ENCODE measurements at regions not wholly inside any gene's neighbourhood (a gene's known extent, or its start where the extent isn't known, plus 50 kb on each side); places are given as distances from the start of the nearest gene placed in this dataset.

DNA sequence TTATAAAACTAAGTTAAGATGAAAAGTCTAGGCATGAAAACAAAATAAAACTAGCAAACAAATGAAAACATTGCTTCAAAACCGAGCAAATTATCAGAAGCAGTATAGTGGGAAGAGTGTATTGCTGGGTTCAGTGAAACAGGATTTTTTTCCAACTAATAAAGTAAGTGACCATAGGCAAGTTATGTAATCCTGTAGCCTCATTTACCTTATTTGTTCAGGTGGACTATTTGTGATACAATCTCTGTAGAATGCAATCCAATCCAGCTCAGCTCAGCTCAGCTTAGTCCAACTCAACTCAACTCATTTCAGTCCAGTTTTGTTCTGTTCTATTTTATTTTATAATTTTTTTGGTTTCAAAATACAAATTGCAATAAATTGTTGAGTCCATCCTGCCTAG is 276.7 kb upstream of the LRIG3 start:
- in situ Hi-C loops (cut with HindIII; ENCODE audit: extremely low pct_ligation_motif_present, low pct_unique_long_range_greater_than_20kb): no loop called here
- intact Hi-C loops (cut with micrococcal nuclease; ENCODE audit: unreplicated experiment): no loop called here
- no TSS peak for BruUV-seq (replicated peaks)
- Histone ChIP-seq H3K27me3 (ENCODE audit: control insufficient read depth in 1 of 2, insufficient read depth in 2 of 2, low read length in 2 of 2) (no peaks in the 10 kb centered on the region), H4K20me1 (ENCODE audit: insufficient read depth, low read length) (no peaks in the 10 kb centered on the region), H3K36me3 (replicated peaks in 1 of 2; ENCODE audit: control insufficient read depth in 1 of 2, insufficient read depth in 2 of 2, low read length in 2 of 2) (no peaks in the 10 kb centered on the region), H3K9ac (ENCODE audit: insufficient read depth, low read depth, low read length) (no peak overlapping the region), H3K9me3 (ENCODE audit: low read length) (no peaks in the 10 kb centered on the region), H3K27ac (ENCODE audit: extremely low read length, insufficient read depth, low read length) (no peak overlapping the region), H2AFZ (ENCODE audit: low read length) (no peak overlapping the region), H3K4me2 (ENCODE audit: low read depth, low read length) (no peak overlapping the region), H3K4me1 (ENCODE audit: insufficient read depth, low read length) (no peaks in the 10 kb centered on the region), H3K4me3 (replicated peaks in 1 of 3; ENCODE audit: insufficient read depth in 1 of 3, low read depth in 2 of 3, low read length in 3 of 3) (no peak overlapping the region), H3K79me2 (ENCODE audit: insufficient read depth, low read length) (no peaks in the 10 kb centered on the region)
- WGBS (ENCODE audit: low lambda C conversion rate): 15% methylated on average over 1 of the region's 1 CpG
- no peak for FAIRE-seq
- ChIA-PET CTCF (ENCODE audit: low intra/inter-chr PET ratio, low total read pairs) (no interaction called here), POLR2A (no interaction called here)
- TF ChIP-seq HHEX (CRISPR knock-in tag; IDR thresholded peaks at IDR 0.05) (no peak), ZNF570 (CRISPR knock-in tag; IDR thresholded peaks at IDR 0.05; ENCODE audit: borderline replicate concordance) (no peak), ZNF552 (CRISPR knock-in tag; IDR thresholded peaks at IDR 0.05; ENCODE audit: borderline replicate concordance) (no peak), ZNF337 (CRISPR knock-in tag; IDR thresholded peaks at IDR 0.05; ENCODE audit: borderline replicate concordance, low read depth) (no peak), TFDP1 (CRISPR knock-in tag; IDR thresholded peaks at IDR 0.05; ENCODE audit: borderline replicate concordance) (no peak), ZNF44 (CRISPR knock-in tag; IDR thresholded peaks at IDR 0.05) (no peak), ZNF253 (CRISPR knock-in tag; IDR thresholded peaks at IDR 0.05; ENCODE audit: borderline replicate concordance) (no peak), ARNT (IDR thresholded peaks at IDR 0.05) (no peak), ZNF609 (CRISPR knock-in tag; IDR thresholded peaks at IDR 0.05; ENCODE audit: borderline replicate concordance) (no peak), ZNF274 (CRISPR knock-in tag; IDR thresholded peaks at IDR 0.05) (no peak), ZBTB33 (CRISPR knock-in tag; IDR thresholded peaks at IDR 0.05) (no peak), ZNF362 (CRISPR knock-in tag; IDR thresholded peaks at IDR 0.05; ENCODE audit: borderline replicate concordance) (no peak), CREB1 (IDR thresholded peaks at IDR 0.05) (no peak), CREB1 (CRISPR knock-in tag; IDR thresholded peaks at IDR 0.05) (no peak)
- no peak for DNase-seq (ENCODE audit: low spot score)
- ATAC-seq: no peak

Data from HepG2 (cell line).